K562 (cell line): ENCODE measurements at regions not wholly inside any gene's neighbourhood (a gene's known extent, or its start where the extent isn't known, plus 50 kb on each side); places are given as distances from the start of the nearest gene placed in this dataset.

Source experiments
- ATAC-seq: fragments of 200-7000 bp; cut with Tn5 transposase; 3 replicates; pipeline ENCODE4 v1.9.1; 2020; ENCODE audit warnings: moderate library complexity
- BruUV-seq: library from RNA; stranded (reverse); fragments of 400-500 nt; replicated peaks from 2 replicates; lab custom pipeline; 2021; lab: Mats Ljungman, UMichigan
- CTCF ChIA-PET: fragments of 300-600 bp; formaldehyde crosslinking; extraction: SDS; loops from one replicate; lab custom pipeline; 2021; ENCODE audit warnings: low intra/inter-chr PET ratio; lab: Yijun Ruan, JAX
- POLR2A ChIA-PET: fragments of 300-600, 350-650 bp; sonication (Branson Sonifier 250); formaldehyde crosslinking; extraction: SDS; loops from one replicate; lab custom pipeline; 2021; ENCODE audit warnings: antibody characterized with exemption, inconsistent platforms; lab: Yijun Ruan, JAX
- DNase-seq, 4 experiments: peaks; one replicate each; pipeline versions ENCODE4 v3.0.0 to v3.0.0-alpha.2; 2011 to 2018; ENCODE audit warnings: low spot score in 3 of 4, mixed read lengths in 3 of 4; ENCODE audit errors: extremely low read depth in 1 of 4
- FAIRE-seq: peaks from 2 replicates; lab custom pipeline; 2011; peaks lifted over from hg19 to GRCh38; lab: Jason Lieb, UNC
- H2AFZ ChIP-seq: 2 replicates; pipeline ENCODE4 v1.6.0; 2011; ENCODE audit warnings: low read depth, low read length, control low read depth, inconsistent platforms
- H3K27ac ChIP-seq: fragments of 200-600 bp; 3 replicates; pipeline ENCODE4 v1.8.0; 2011; ENCODE audit warnings: low read depth, mild to moderate bottlenecking, control low read depth, inconsistent platforms, low read length, moderate library complexity, mixed read lengths; ENCODE audit errors: extremely low read depth
- H3K27me3 ChIP-seq, 2 experiments: fragments of 300-600 bp in 1 of 2; 2 replicates in 1 of 2; 3 replicates in 1 of 2; pipeline versions ENCODE4 v1.6.0 to v1.8.0; 2011; ENCODE audit warnings: inconsistent platforms in 2 of 2, low read length in 2 of 2, mild to moderate bottlenecking in 1 of 2, mixed read lengths in 1 of 2, moderate library complexity in 1 of 2; ENCODE audit not compliant: control insufficient read depth in 2 of 2, insufficient read depth in 2 of 2
- H3K36me3 ChIP-seq: fragments of 300-600 bp; 3 replicates; pipeline ENCODE4 v1.8.0; 2011; ENCODE audit warnings: mild to moderate bottlenecking, low read length, inconsistent platforms; ENCODE audit not compliant: control insufficient read depth, insufficient read depth
- H3K4me1 ChIP-seq, 2 experiments: fragments of 200-600 bp in 1 of 2; replicated peaks in 1 of 2; 2 replicates in 1 of 2; 3 replicates in 1 of 2; pipeline versions ENCODE4 v1.5.1 to v1.8.0; 2011; ENCODE audit warnings: inconsistent platforms in 2 of 2, low read length in 2 of 2, mild to moderate bottlenecking in 1 of 2, mixed read lengths in 1 of 2, moderate library complexity in 1 of 2; ENCODE audit not compliant: control insufficient read depth in 2 of 2, insufficient read depth in 2 of 2
- H3K4me2 ChIP-seq: 2 replicates; pipeline ENCODE4 v1.6.1; 2011; ENCODE audit warnings: low read length, control low read depth, inconsistent platforms, mixed read lengths; ENCODE audit not compliant: insufficient read depth
- H3K4me3 ChIP-seq: fragments of 200-600 bp; sonication (generic), shearing (Covaris generic); 2 replicates; pipeline ENCODE4 v1.5.1; 2016; ENCODE audit warnings: control low read depth, inconsistent platforms
- H3K79me2 ChIP-seq: fragments of 200-600 bp; 3 replicates; pipeline ENCODE4 v1.8.0; 2011; ENCODE audit warnings: low read length, inconsistent platforms; ENCODE audit not compliant: control insufficient read depth, insufficient read depth
- H3K9ac ChIP-seq, 2 experiments: 2 replicates each; pipeline versions ENCODE4 v1.6.0 to v1.6.1; 2011; ENCODE audit warnings: low read depth in 2 of 2, low read length in 2 of 2, control low read depth in 1 of 2, inconsistent platforms in 1 of 2, mild to moderate bottlenecking in 1 of 2, mixed read lengths in 1 of 2; ENCODE audit not compliant: insufficient read depth in 1 of 2
- H3K9me1 ChIP-seq: one replicate; pipeline ENCODE4 v1.6.0; 2011; ENCODE audit warnings: inconsistent platforms, mild to moderate bottlenecking, low read length, moderate library complexity; ENCODE audit not compliant: control insufficient read depth, insufficient read depth
- H3K9me3 ChIP-seq: replicated peaks from 2 replicates; pipeline ENCODE4 v1.5.1; 2011; ENCODE audit warnings: low read depth, low read length, inconsistent platforms; ENCODE audit not compliant: control insufficient read depth, insufficient read depth
- H4K20me1 ChIP-seq: replicated peaks from 2 replicates; pipeline ENCODE4 v1.6.1; 2011; ENCODE audit warnings: low read length, inconsistent platforms, mixed read lengths; ENCODE audit not compliant: control insufficient read depth, insufficient read depth
- CCNT2 ChIP-seq: IDR thresholded peaks from 2 replicates; pipeline ENCODE4 v1.6.1; 2011; ENCODE audit warnings: borderline replicate concordance, low read depth, mild to moderate bottlenecking, moderate library complexity, mixed read lengths, low read length; ENCODE audit not compliant: insufficient read length; ENCODE audit errors: extremely low read depth
- EP300 ChIP-seq: IDR thresholded peaks from 2 replicates; pipeline ENCODE4 v1.6.1; 2012; ENCODE audit warnings: low read length, improper control_type of control experiment
- HMG20B ChIP-seq: fragments of 250-450 bp; sonication (Bioruptor Pico); IDR thresholded peaks from 2 replicates; pipeline ENCODE4 v1.5.0; 2021; ENCODE audit warnings: mild to moderate bottlenecking
- NR1H2 ChIP-seq: sonication (generic); formaldehyde crosslinking; IDR thresholded peaks from 2 replicates; pipeline ENCODE4 v1.4.0; 2020; ENCODE audit warnings: mild to moderate bottlenecking, missing genetic modification reagents
- SLC30A9 ChIP-seq: fragments of 250-450 bp; sonication (Bioruptor Pico); IDR thresholded peaks from 2 replicates; pipeline ENCODE4 v1.8.0; 2022; ENCODE audit warnings: mild to moderate bottlenecking, moderate library complexity
- SRF ChIP-seq, 2 experiments: fragments of 250-450, 450-650 bp in 1 of 2; sonication (Bioruptor Pico) in 1 of 2; sonication (generic) in 1 of 2; formaldehyde crosslinking; IDR thresholded peaks; 2 replicates each; pipeline versions ENCODE4 v1.5.0 to v1.5.1; 2020 to 2022; ENCODE audit warnings: mild to moderate bottlenecking in 1 of 2, missing genetic modification reagents in 1 of 2
- ZNF3 ChIP-seq: fragments of 250-450 bp; sonication (Bioruptor Pico); IDR thresholded peaks from 2 replicates; pipeline ENCODE4 v1.5.0; 2021; ENCODE audit warnings: mild to moderate bottlenecking, moderate library complexity
- ZNF583 ChIP-seq: fragments of 250-450 bp; sonication (Bioruptor Pico); IDR thresholded peaks from 2 replicates; pipeline ENCODE4 v1.4.0; 2020
- WGBS: fragments of 100-300 bp; shearing (Covaris generic); methylation state at CpG from one replicate; pipeline ENCODE4 v1.1.6; 2016; ENCODE audit warnings: low coverage, mixed read lengths; ENCODE audit not compliant: insufficient coverage; ENCODE audit errors: missing lambda C conversion rate; 5-methylcytosine and 5-hydroxymethylcytosine counted together
- in situ Hi-C: fragments of 300-500 bp; cut with MboI; formaldehyde crosslinking; loops from 4 replicates; pipeline ENCODE4 v1.15.0; 2018; ENCODE audit warnings: inconsistent platforms, mixed read lengths
- intact Hi-C: fragments of 100-400 bp; cut with micrococcal nuclease; formaldehyde crosslinking; loops from 2 replicates; pipeline ENCODE4 v1.14.2; 2022
- TF ChIP-seq, protein P1 (sequence below): fragments of 250-450 bp; sonication (Bioruptor Pico); IDR thresholded peaks from 2 replicates; pipeline ENCODE4 v1.8.0; 2021; ENCODE audit warnings: moderate library complexity, mild to moderate bottlenecking, inconsistent platforms
- TF ChIP-seq, protein P2 (sequence below), 2 experiments: fragments of 450-650 bp; formaldehyde crosslinking in 1 of 2; IDR thresholded peaks; 2 replicates each; pipeline versions ENCODE4 v1.4.0 to v1.6.1; 2014 to 2020; ENCODE audit warnings: mild to moderate bottlenecking in 2 of 2, borderline replicate concordance in 1 of 2, low read depth in 1 of 2

GRCh38 chr15:26156051-26156450 is 292.9 kb upstream of the ATP10A start (continued):
- TF ChIP-seq SLC30A9 (CRISPR knock-in tag): no peak
- TF ChIP-seq, protein P1, sequence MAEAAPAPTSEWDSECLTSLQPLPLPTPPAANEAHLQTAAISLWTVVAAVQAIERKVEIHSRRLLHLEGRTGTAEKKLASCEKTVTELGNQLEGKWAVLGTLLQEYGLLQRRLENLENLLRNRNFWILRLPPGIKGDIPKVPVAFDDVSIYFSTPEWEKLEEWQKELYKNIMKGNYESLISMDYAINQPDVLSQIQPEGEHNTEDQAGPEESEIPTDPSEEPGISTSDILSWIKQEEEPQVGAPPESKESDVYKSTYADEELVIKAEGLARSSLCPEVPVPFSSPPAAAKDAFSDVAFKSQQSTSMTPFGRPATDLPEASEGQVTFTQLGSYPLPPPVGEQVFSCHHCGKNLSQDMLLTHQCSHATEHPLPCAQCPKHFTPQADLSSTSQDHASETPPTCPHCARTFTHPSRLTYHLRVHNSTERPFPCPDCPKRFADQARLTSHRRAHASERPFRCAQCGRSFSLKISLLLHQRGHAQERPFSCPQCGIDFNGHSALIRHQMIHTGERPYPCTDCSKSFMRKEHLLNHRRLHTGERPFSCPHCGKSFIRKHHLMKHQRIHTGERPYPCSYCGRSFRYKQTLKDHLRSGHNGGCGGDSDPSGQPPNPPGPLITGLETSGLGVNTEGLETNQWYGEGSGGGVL: no peak

DNA sequence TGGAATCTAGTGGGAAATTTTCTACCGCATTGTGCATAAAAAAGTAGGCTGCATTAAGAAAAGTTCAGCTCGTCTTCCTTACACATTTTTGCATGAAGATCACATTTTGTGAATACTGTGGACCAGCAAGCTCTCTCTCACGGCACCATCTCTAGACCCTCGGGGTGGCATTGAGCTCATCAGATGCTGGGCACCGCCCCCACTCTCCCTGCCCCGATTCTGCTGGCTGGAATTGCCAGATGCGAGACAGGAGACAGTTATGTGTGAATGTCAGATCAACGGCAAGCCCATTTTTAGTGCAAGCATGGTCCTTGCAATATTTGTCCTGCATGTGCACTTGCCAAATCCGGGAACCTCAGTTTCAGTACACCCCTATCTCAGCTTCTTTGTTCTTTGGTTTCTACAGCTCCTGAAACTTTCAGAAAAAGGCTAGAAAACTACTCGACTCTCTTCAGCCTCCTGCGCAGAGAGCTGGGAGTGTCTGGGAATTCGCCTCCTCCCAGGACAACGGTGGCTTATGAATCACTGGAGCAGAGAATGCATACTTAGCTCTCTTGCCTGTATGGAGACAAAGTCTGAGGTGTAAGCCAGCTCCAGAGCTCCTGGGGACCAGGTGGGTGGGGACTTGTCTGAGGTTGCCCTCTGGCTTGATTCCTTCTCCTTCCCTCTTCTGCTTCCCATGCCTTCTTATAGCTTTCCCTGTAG is 285.2 kb upstream of the ATP10A start:
- H3K27me3 ChIP-seq: no peaks in the 10 kb centered on the region; a peak in 1 of 5 replicates
- H3K4me3 ChIP-seq: no peak overlapping the region
- CTCF ChIA-PET: no interaction called here
- H3K27ac ChIP-seq: no peak overlapping the region
- no peaks in the 10 kb centered on the region for H3K4me1 ChIP-seq
- H3K36me3 ChIP-seq: no peaks in the 10 kb centered on the region
- no peaks in the 10 kb centered on the region for H4K20me1 ChIP-seq
- DNase-seq (no peak), FAIRE-seq (no peak), ATAC-seq (no peak)
- BruUV-seq: no TSS peak
- H3K9me3 ChIP-seq: no peaks in the 10 kb centered on the region
- 2% methylated on average over 13 of the region's 13 CpGs for WGBS
- H3K9me1 ChIP-seq: no peaks in the 10 kb centered on the region
- in situ Hi-C loops (no loop called here), intact Hi-C loops (no loop called here)
- no peak overlapping the region for H3K4me2 ChIP-seq
- no peaks in the 10 kb centered on the region for H3K79me2 ChIP-seq
- H3K9ac ChIP-seq: no peak overlapping the region
- POLR2A ChIA-PET: no interaction called here
- H2AFZ ChIP-seq: no peak overlapping the region
- no peak for TF ChIP-seq EP300
- no peak for TF ChIP-seq NR1H2
- TF ChIP-seq CCNT2: no peak
- no peak for TF ChIP-seq HMG20B
- TF ChIP-seq SRF (CRISPR knock-in tag; IDR thresholded peaks at IDR 0.05): no peak
- TF ChIP-seq, protein P2, sequence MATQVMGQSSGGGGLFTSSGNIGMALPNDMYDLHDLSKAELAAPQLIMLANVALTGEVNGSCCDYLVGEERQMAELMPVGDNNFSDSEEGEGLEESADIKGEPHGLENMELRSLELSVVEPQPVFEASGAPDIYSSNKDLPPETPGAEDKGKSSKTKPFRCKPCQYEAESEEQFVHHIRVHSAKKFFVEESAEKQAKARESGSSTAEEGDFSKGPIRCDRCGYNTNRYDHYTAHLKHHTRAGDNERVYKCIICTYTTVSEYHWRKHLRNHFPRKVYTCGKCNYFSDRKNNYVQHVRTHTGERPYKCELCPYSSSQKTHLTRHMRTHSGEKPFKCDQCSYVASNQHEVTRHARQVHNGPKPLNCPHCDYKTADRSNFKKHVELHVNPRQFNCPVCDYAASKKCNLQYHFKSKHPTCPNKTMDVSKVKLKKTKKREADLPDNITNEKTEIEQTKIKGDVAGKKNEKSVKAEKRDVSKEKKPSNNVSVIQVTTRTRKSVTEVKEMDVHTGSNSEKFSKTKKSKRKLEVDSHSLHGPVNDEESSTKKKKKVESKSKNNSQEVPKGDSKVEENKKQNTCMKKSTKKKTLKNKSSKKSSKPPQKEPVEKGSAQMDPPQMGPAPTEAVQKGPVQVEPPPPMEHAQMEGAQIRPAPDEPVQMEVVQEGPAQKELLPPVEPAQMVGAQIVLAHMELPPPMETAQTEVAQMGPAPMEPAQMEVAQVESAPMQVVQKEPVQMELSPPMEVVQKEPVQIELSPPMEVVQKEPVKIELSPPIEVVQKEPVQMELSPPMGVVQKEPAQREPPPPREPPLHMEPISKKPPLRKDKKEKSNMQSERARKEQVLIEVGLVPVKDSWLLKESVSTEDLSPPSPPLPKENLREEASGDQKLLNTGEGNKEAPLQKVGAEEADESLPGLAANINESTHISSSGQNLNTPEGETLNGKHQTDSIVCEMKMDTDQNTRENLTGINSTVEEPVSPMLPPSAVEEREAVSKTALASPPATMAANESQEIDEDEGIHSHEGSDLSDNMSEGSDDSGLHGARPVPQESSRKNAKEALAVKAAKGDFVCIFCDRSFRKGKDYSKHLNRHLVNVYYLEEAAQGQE (IDR thresholded peaks at IDR 0.05; ENCODE audit: borderline replicate concordance): no peak
- TF ChIP-seq, protein P2 (CRISPR knock-in tag; IDR thresholded peaks at IDR 0.05; ENCODE audit: low read depth): no peak
- no peak for TF ChIP-seq ZNF583 (CRISPR knock-in tag)
- no peak for TF ChIP-seq ZNF3 (CRISPR knock-in tag)
